Keratinocyte (primary cell): ENCODE measurements at regions not wholly inside any gene's neighbourhood (a gene's known extent, or its start where the extent isn't known, plus 50 kb on each side); places are given as distances from the start of the nearest gene placed in this dataset.

Source experiments
- DNase-seq: peaks from one replicate; pipeline ENCODE4 v3.0.0-alpha.2; 2011; ENCODE audit warnings: low read depth, missing footprints, low spot score
- FAIRE-seq: peaks from 2 replicates; lab custom pipeline; 2011; peaks lifted over from hg19 to GRCh38; lab: Jason Lieb, UNC
- H2AFZ ChIP-seq: 2 replicates; pipeline ENCODE4 v1.6.0; 2012; ENCODE audit warnings: low read length, control low read depth, inconsistent platforms; ENCODE audit not compliant: control insufficient read depth
- H3K27ac ChIP-seq: 2 replicates; pipeline ENCODE4 v1.5.1; 2011; ENCODE audit warnings: low read length; ENCODE audit not compliant: control insufficient read depth, insufficient read depth
- H3K27me3 ChIP-seq: 3 replicates; pipeline ENCODE4 v1.6.0; 2011; ENCODE audit warnings: low read length; ENCODE audit not compliant: control insufficient read depth, insufficient read depth; ENCODE audit errors: extremely low read depth
- H3K36me3 ChIP-seq, 2 experiments: 2 replicates in 1 of 2; 3 replicates in 1 of 2; pipeline ENCODE4 v1.5.1; 2011; ENCODE audit warnings: low read length in 2 of 2, mild to moderate bottlenecking in 1 of 2; ENCODE audit not compliant: control insufficient read depth in 2 of 2, insufficient read depth in 2 of 2; ENCODE audit errors: extremely low read depth in 1 of 2
- H3K4me1 ChIP-seq: 3 replicates; pipeline ENCODE4 v1.5.1; 2011; ENCODE audit warnings: low read length; ENCODE audit not compliant: control insufficient read depth, insufficient read depth; ENCODE audit errors: extremely low read depth
- H3K4me2 ChIP-seq: 3 replicates; pipeline ENCODE4 v1.6.0; 2011; ENCODE audit warnings: low read depth, low read length; ENCODE audit not compliant: control insufficient read depth, insufficient read depth; ENCODE audit errors: extremely low read depth
- H3K4me3 ChIP-seq, 3 experiments: fragments of 200-600 bp in 1 of 3; sonication (generic) in 1 of 3; 2 replicates in 2 of 3; 3 replicates in 1 of 3; pipeline ENCODE4 v1.5.1; 2011 to 2016; ENCODE audit warnings: low read length in 3 of 3, mild to moderate bottlenecking in 3 of 3, control low read depth in 2 of 3, inconsistent platforms in 1 of 3, low read depth in 1 of 3, mixed read lengths in 1 of 3, mixed run types in 1 of 3, moderate library complexity in 1 of 3; ENCODE audit not compliant: control insufficient read depth in 2 of 3, insufficient read depth in 2 of 3; ENCODE audit errors: extremely low read depth in 1 of 3
- H3K79me2 ChIP-seq: 2 replicates; pipeline ENCODE4 v1.6.0; 2012; ENCODE audit warnings: low read length; ENCODE audit not compliant: control insufficient read depth, insufficient read depth
- H3K9ac ChIP-seq: 3 replicates; pipeline ENCODE4 v1.6.0; 2011; ENCODE audit warnings: low read length; ENCODE audit not compliant: control insufficient read depth, insufficient read depth; ENCODE audit errors: extremely low read depth
- H3K9me1 ChIP-seq: 3 replicates; pipeline ENCODE4 v1.6.0; 2011; ENCODE audit warnings: low read length; ENCODE audit not compliant: control insufficient read depth, insufficient read depth; ENCODE audit errors: extremely low read depth
- H3K9me3 ChIP-seq: 2 replicates; pipeline ENCODE4 v1.5.1; 2012; ENCODE audit warnings: low read depth, low read length; ENCODE audit not compliant: control insufficient read depth
- H4K20me1 ChIP-seq: 3 replicates; pipeline ENCODE4 v1.6.0; 2011; ENCODE audit warnings: low read length; ENCODE audit not compliant: control insufficient read depth, insufficient read depth; ENCODE audit errors: extremely low read depth
- EZH2 ChIP-seq: IDR thresholded peaks from one replicate; pipeline ENCODE4 v1.6.1; 2012; ENCODE audit warnings: inconsistent platforms, mild to moderate bottlenecking, low read length, moderate library complexity
- dilution Hi-C: fragments of 300-500 bp; cut with MboI; formaldehyde crosslinking; loops from one replicate; pipeline ENCODE4 v1.7.0; 2020; ENCODE audit warnings: low sequenced_read_pairs; ENCODE audit not compliant: extremely low pct_ligation_motif_present
- TF ChIP-seq, protein P1 (sequence below), 3 experiments: IDR thresholded peaks in 1 of 3; conservative IDR thresholded peaks in 1 of 3; optimal IDR thresholded peaks in 1 of 3; 2 replicates in 2 of 3; 3 replicates in 1 of 3; pipeline versions ENCODE3 to v1.5.1; 2011; ENCODE audit warnings: low read length in 3 of 3, mild to moderate bottlenecking in 3 of 3, moderate library complexity in 2 of 3, control low read depth in 1 of 3, inconsistent platforms in 1 of 3; ENCODE audit not compliant: insufficient read depth in 2 of 3; ENCODE audit errors: extremely low read depth in 1 of 3

DNA sequence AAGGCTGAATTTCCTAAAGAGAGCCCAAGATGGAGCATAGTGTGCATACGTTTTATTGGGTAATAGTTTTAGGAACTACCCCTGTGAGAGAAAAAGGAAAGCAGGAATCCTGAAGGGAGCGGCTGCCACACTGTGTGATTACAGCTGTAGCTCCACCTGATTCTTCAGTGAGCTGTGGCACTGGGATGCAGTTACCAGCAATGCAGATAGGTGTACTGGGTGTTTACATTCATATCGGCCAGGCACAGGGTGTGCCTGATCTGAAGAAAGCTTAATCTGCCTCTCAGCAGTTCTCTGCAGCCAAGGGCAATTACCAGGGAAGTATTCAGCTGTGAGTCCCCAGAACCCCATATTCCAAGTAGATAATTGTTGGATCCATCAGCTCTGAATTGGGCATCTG is 1541.8 kb downstream of the EFNB2 start:
- FAIRE-seq (no peak), DNase-seq (no peak)
- no peak overlapping the region for H3K27ac ChIP-seq
- no peak overlapping the region for H3K9ac ChIP-seq
- H3K4me3 ChIP-seq: no peak overlapping the region
- no peaks in the 10 kb centered on the region for H3K9me3 ChIP-seq
- no peaks in the 10 kb centered on the region for H3K9me1 ChIP-seq
- no peaks in the 10 kb centered on the region for H3K79me2 ChIP-seq
- H3K4me2 ChIP-seq: no peak overlapping the region
- H3K4me1 ChIP-seq: no peaks in the 10 kb centered on the region
- H3K36me3 ChIP-seq: no peaks in the 10 kb centered on the region
- no peak overlapping the region for H2AFZ ChIP-seq
- no peaks in the 10 kb centered on the region for H4K20me1 ChIP-seq
- dilution Hi-C loops: no loop called here
- TF ChIP-seq, protein P1, sequence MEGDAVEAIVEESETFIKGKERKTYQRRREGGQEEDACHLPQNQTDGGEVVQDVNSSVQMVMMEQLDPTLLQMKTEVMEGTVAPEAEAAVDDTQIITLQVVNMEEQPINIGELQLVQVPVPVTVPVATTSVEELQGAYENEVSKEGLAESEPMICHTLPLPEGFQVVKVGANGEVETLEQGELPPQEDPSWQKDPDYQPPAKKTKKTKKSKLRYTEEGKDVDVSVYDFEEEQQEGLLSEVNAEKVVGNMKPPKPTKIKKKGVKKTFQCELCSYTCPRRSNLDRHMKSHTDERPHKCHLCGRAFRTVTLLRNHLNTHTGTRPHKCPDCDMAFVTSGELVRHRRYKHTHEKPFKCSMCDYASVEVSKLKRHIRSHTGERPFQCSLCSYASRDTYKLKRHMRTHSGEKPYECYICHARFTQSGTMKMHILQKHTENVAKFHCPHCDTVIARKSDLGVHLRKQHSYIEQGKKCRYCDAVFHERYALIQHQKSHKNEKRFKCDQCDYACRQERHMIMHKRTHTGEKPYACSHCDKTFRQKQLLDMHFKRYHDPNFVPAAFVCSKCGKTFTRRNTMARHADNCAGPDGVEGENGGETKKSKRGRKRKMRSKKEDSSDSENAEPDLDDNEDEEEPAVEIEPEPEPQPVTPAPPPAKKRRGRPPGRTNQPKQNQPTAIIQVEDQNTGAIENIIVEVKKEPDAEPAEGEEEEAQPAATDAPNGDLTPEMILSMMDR (optimal IDR thresholded peaks at IDR 0.05 in 1 of 3, IDR thresholded peaks at IDR 0.05 in 1 of 3, conservative IDR thresholded peaks at IDR 0.05 in 1 of 3; ENCODE audit: extremely low read depth in 1 of 3, insufficient read depth in 2 of 3, low read length in 3 of 3): peak in 1 of 3 experiments; percentile 3
- TF ChIP-seq EZH2: no peak
- no peaks in the 10 kb centered on the region for H3K27me3 ChIP-seq

DNA sequence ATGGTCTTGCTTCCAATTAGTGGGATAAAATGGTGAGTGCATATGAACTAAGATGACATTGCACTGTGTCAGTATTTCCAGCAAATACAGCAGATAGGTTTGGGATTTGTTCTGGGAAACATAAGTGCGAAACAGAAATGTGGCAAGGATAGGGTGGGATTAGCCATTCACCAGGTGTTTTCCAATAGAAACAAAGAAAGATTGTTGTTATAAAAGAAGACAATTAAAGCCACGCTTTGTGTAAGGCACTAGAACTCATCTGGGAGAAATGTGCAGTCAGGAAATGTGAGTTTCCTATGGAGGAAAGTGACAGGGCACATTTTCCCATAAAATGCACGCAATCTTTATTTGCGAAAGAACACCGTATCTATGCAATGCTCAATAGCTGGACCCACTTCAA is 1547.8 kb downstream of the EFNB2 start:
- TF ChIP-seq EZH2: no peak
- TF ChIP-seq, protein P1 (optimal IDR thresholded peaks at IDR 0.05 in 1 of 3, IDR thresholded peaks at IDR 0.05 in 1 of 3, conservative IDR thresholded peaks at IDR 0.05 in 1 of 3; ENCODE audit: extremely low read depth in 1 of 3, insufficient read depth in 2 of 3, low read length in 3 of 3): no peak
- Histone ChIP-seq H3K36me3 (no peaks in the 10 kb centered on the region), H3K79me2 (no peaks in the 10 kb centered on the region), H3K27ac (no peak overlapping the region), H3K9me3 (no peaks in the 10 kb centered on the region), H3K9me1 (no peaks in the 10 kb centered on the region), H2AFZ (no peak overlapping the region), H4K20me1 (no peaks in the 10 kb centered on the region), H3K4me3 (no peak overlapping the region), H3K4me2 (no peak overlapping the region), H3K4me1 (no peaks in the 10 kb centered on the region), H3K27me3 (no peaks in the 10 kb centered on the region), H3K9ac (no peak overlapping the region)
- DNase-seq (no peak), FAIRE-seq (no peak)
- dilution Hi-C loops: no loop called here
